Effector memory CD4-positive, alpha-beta T cell (primary cell): ENCODE measurements at regions not wholly inside any gene's neighbourhood (a gene's known extent, or its start where the extent isn't known, plus 50 kb on each side); places are given as distances from the start of the nearest gene placed in this dataset.

Experiments
- DNase-seq, 3 donors: peaks; one replicate each; pipeline ENCODE4 v3.0.0-alpha.2; 2020
- H3K27ac ChIP-seq: 2 replicates; pipeline ENCODE4 v1.7.0; 2013; ENCODE audit warnings: mild to moderate bottlenecking, low read length, moderate library complexity; ENCODE audit not compliant: insufficient read depth, poor library complexity, severe bottlenecking
- H3K27me3 ChIP-seq: replicated peaks from 2 replicates; pipeline ENCODE4 v1.7.0; 2013; ENCODE audit warnings: mild to moderate bottlenecking, low read length; ENCODE audit not compliant: insufficient read depth, control insufficient read depth, poor library complexity, severe bottlenecking
- H3K36me3 ChIP-seq: 2 replicates; pipeline ENCODE4 v1.7.0; 2013; ENCODE audit warnings: mild to moderate bottlenecking, low read length, moderate library complexity; ENCODE audit not compliant: control insufficient read depth, insufficient read depth
- H3K4me1 ChIP-seq: 2 replicates; pipeline ENCODE4 v1.7.0; 2013; ENCODE audit warnings: low read length, mild to moderate bottlenecking; ENCODE audit not compliant: control insufficient read depth, insufficient read depth, poor library complexity, severe bottlenecking
- H3K4me3 ChIP-seq: 2 replicates; pipeline ENCODE4 v1.7.0; 2013; ENCODE audit warnings: low read length, low read depth, mild to moderate bottlenecking; ENCODE audit not compliant: insufficient read depth, poor library complexity, severe bottlenecking
- H3K9me3 ChIP-seq: 2 replicates; pipeline ENCODE4 v1.7.0; 2013; ENCODE audit warnings: mild to moderate bottlenecking, low read length, moderate library complexity; ENCODE audit not compliant: control insufficient read depth

- DNase-seq, result no peak
- Histone ChIP-seq H3K9me3 (no peaks in the 10 kb centered on the region), H3K4me1 (peaks cover 14% of the 10 kb centered on the region), H3K27me3 (no peaks in the 10 kb centered on the region), H3K36me3 (no peaks in the 10 kb centered on the region), H3K4me3 (no peak overlapping the region), H3K27ac (no peak overlapping the region)
Observed at GRCh38 chr3:187795207-187795960, 50.1 kb upstream of the BCL6 start.

DNA sequence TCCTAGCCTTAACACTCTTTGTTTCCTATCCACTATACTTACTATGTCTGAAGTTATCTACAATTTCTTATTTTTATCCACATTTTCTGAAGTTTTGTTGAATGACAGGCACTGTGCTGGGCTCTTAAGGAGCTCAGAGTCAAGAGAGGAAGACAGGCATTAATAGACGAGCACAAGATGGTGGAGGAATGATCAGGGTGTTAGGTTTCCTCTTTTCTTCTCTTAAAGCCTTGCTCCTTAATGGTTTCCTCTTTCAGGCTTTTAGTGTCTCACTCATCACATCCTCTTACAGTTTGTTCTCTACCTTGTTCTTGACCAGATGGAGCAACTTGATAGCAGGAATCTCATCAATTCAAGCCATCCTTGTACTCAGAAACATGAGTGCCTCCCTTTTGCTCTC, 52.9 kb upstream of the BCL6 start:
- Histone ChIP-seq H3K4me3 (no peak overlapping the region), H3K27ac (no peak overlapping the region), H3K4me1 (peaks cover 14% of the 10 kb centered on the region), H3K36me3 (no peaks in the 10 kb centered on the region), H3K9me3 (no peaks in the 10 kb centered on the region), H3K27me3 (no peaks in the 10 kb centered on the region)
- DNase-seq, result no peak

DNA sequence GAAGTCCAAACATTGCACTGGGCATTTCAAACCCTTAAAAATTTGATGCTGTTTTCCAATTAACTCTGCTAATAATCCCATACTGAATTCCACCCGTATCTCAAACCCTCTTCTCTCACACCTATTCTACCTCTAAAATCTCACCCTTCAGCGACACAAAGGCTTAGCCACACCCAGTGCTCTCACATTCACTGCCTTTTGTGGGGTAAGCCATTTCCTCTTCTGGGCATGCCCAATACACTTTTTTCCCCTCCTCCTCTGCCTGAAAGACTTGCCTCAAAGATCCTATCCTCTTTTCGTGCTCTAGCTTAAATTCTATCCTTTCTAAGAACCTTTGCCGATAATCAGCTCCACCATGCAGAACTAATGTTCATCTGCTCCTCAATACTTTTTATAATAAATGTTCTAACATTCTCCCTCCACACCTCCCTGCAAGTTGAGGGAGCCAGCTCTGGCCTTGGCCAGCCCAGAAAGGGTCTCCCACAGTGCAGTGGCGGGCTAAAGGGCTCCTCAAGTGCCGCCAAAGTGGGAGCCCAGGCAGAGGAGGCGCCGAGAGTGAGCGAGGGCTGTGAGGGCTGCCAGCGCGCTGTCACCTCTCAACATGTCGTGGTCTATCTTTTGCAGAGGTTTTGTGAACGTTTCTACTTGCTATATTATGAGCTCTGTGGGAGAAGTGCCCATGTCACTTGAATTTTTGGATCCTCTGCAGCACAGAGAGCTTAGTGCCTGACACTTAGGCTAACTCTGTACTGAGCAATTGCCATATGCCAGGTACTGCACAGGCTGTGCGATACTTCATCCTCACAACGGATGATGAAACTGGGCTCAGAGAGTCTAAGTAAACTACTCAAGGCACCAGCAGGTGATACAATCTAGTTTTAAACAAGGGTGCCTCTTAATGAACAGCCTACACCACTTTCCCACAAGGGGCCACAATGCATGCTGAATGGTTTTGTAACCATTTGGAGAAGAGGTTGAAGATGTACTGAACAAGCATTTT, 53.6 kb upstream of the BCL6 start:
- no peaks in the 10 kb centered on the region for H3K27me3 ChIP-seq
- H3K27ac ChIP-seq, result no peak overlapping the region
- no peaks in the 10 kb centered on the region for H3K36me3 ChIP-seq
- H3K4me3 ChIP-seq, result no peak overlapping the region
- peaks cover 14% of the 10 kb centered on the region for H3K4me1 ChIP-seq
- no peak for DNase-seq
- no peaks in the 10 kb centered on the region for H3K9me3 ChIP-seq

- Histone ChIP-seq H3K9me3 (no peaks in the 10 kb centered on the region), H3K27ac (peak overlapping the region; percentile 52), H3K27me3 (no peaks in the 10 kb centered on the region), H3K4me1 (peaks cover 14% of the 10 kb centered on the region), H3K36me3 (no peaks in the 10 kb centered on the region), H3K4me3 (no peak overlapping the region)
- DNase-seq, result no peak
Observed at GRCh38 chr3:187799942-187800641, 54.8 kb upstream of the BCL6 start.

DNA sequence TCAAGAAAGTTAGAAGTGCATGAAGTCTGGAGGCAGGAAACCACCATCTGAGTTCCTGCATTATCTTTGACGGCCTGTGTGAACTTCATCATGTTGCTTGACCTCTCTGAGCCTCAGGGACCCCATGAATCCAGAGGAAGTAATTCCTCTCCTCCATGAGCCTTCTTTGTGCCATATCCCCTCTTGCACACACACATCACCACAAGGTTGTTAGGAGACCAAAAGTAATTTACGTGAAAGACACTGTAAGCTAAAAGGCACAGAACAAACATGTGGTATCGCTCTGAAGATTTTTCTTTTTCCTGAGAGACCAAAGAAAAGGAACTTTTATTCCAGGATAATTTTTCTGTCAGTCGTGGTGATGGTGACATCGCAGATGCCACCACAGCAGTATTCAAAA, 55.9 kb upstream of the BCL6 start:
- H3K27me3 ChIP-seq, result no peaks in the 10 kb centered on the region
- H3K4me1 ChIP-seq, result peaks cover 14% of the 10 kb centered on the region
- H3K27ac ChIP-seq, result no peak overlapping the region
- H3K9me3 ChIP-seq, result no peaks in the 10 kb centered on the region
- H3K4me3 ChIP-seq, result no peak overlapping the region
- no peak for DNase-seq
- no peaks in the 10 kb centered on the region for H3K36me3 ChIP-seq

GRCh38 chr3:187802203-187802927, 57.1 kb upstream of the BCL6 start:
- no peaks in the 10 kb centered on the region for H3K36me3 ChIP-seq
- no peaks in the 10 kb centered on the region for H3K27me3 ChIP-seq
- no peak for DNase-seq
- H3K9me3 ChIP-seq, result no peaks in the 10 kb centered on the region
- H3K4me1 ChIP-seq, result peaks cover 14% of the 10 kb centered on the region
- peak overlapping the region; percentile 42 for H3K4me3 ChIP-seq
- H3K27ac ChIP-seq, result no peak overlapping the region

GRCh38 chr3:187802928-187803259, 57.6 kb upstream of the BCL6 start:
- no peaks in the 10 kb centered on the region for H3K36me3 ChIP-seq
- DNase-seq, result peak in 2 of 3 donors; percentile 1 to 3
- peak overlapping the region; percentile 42 for H3K4me3 ChIP-seq

DNA sequence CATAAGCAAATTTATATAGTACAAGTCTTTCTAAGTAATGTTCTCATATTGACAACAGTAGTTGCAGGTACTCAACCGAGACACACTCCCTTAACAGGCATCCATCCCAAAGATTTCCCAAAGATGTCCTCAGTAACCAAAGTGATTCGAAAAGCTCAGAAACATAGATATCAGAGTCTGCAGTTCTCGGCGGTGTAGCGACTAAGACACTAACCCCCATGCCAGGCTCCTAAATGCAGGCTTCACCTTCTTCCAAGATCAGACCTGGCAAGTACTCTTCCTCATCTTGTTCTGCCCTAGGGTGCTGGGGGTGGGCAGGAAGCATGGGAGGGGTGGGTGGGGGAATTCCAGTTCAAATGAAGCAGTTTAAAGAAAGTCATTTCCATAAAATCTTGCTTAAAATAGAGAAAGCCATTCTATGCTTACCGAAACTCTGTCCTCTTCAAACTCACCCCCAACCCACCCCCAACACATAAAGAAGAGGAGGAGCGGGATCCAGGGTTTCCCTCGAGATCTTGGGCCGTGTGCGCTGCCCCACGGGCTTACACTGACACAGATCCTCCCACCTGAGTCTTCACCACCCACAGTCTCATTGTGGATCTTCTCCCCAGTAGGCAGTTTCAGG, 59.0 kb upstream of the BCL6 start:
- no peaks in the 10 kb centered on the region for H3K36me3 ChIP-seq
- DNase-seq, result no peak
- no peak overlapping the region for H3K4me3 ChIP-seq
- H3K27me3 ChIP-seq, result no peaks in the 10 kb centered on the region
- H3K9me3 ChIP-seq, result no peaks in the 10 kb centered on the region
- H3K27ac ChIP-seq, result no peak overlapping the region
- peaks cover under 1% of the 10 kb centered on the region for H3K4me1 ChIP-seq

More at GRCh38 chr3:187802928-187803259, 57.6 kb upstream of the BCL6 start:
- Histone ChIP-seq H3K27ac (no peak overlapping the region), H3K27me3 (no peaks in the 10 kb centered on the region), H3K4me1 (peaks cover 13% of the 10 kb centered on the region), H3K9me3 (no peaks in the 10 kb centered on the region)

DNA sequence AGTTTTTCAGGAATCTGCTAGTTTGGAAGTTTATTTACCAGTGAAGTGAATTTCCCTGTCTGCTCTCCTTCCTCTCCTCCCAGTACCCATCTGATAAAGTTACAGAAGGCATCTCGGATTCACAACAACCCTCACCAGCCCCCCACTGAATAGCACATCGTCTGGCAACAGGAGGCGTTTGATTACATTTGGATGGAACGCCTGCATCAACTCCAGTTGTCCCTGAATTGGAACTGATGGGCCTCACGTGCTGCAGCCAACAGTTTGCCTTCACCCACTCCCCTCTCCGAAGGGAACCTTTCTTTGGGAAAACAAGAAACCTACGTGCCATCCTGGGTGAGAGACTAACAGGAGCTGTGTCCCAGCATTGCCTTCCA, 59.5 kb upstream of the BCL6 start:
- H3K4me3 ChIP-seq, result no peak overlapping the region
- no peak overlapping the region for H3K27ac ChIP-seq
- no peak for DNase-seq
- H3K27me3 ChIP-seq, result no peaks in the 10 kb centered on the region
- no peaks in the 10 kb centered on the region for H3K4me1 ChIP-seq
- H3K36me3 ChIP-seq, result no peaks in the 10 kb centered on the region
- no peaks in the 10 kb centered on the region for H3K9me3 ChIP-seq
